Stimulated activated CD8-positive, alpha-beta memory T cell treated with anti-CD3 and anti-CD28 coated beads, Interleukin-12 subunit alpha, Interleukin-12 subunit beta, amount 100 ng/mL, for 24 hours (primary cell): ENCODE measurements at regions not wholly inside any gene's neighbourhood (a gene's known extent, or its start where the extent isn't known, plus 50 kb on each side); places are given as distances from the start of the nearest gene placed in this dataset.
"Not testable (repeated sequence)": the region's sequence is repeated elsewhere in the genome, so short reads cannot be mapped to it uniquely, and the experiment has no call there.

Experiments used
- DNase-seq: peaks from one replicate; pipeline ENCODE4 v3.0.0-alpha.2; 2020; ENCODE audit errors: extremely low read depth

GRCh38 chr7:149606826-149607225 is 109.2 kb upstream of the ZNF746 start:
- no peak for DNase-seq

DNA sequence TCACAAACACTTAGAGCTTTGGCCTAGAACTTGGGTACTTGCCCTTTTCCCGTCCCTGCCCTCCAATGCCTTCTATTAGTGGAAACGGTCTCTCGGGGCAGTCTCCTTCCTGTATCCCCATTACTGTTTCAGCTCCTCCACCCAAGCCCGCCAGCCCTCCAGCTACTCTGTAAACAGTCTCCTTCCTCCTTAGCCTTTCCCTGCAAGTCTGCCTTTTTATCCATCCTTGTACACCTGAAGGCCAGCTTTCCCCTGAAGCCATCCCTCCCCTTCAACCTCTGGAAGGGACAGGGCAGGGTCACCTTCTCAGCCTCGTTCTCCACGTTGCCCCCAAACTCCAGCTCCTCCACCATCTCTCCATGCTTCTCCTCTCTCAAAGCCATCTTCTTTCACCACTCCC is 108.1 kb upstream of the ZNF746 start:
- no peak for DNase-seq

GRCh38 chr7:149604521-149604920 is 106.9 kb upstream of the ZNF746 start:
- DNase-seq: no peak

DNA sequence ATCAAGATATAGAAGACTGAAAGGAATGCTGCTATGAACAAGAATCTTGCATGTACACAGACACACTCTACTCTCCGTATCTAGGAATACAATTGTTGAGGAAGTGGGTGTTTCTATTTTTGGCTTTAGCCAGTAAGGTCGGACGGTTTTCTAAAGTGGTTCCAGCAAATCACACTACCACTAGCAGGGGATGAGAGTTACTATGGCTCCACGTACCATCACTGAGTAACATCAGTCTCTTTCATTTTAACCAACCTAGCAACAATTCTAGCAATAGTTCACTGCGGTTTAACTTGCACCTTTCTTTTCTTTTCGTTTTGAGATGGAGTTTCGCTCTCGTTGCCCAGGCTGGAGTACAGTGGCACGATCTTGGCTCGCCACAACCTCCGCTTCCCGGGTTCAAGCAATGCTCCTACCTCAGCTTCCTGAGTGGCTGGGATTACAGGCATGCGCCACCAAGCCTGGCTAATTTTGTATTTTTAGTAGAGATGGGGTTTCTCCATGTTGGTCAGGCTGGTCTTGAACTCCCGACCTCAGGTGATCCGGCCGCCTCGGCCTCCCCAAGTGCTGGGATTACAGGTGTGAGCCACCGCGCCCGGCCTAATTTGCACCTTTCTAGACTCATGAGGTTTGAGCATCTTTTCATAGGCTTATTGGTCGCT is 103.2 kb upstream of the ZNF746 start:
- DNase-seq: not testable (repeated sequence)

GRCh38 chr7:149599636-149600206 is 102.1 kb upstream of the ZNF746 start:
- DNase-seq: no peak

- no peak for DNase-seq
These were observed 101.2 kb upstream of the ZNF746 start for GRCh38 chr7:149598721-149599308.

DNA sequence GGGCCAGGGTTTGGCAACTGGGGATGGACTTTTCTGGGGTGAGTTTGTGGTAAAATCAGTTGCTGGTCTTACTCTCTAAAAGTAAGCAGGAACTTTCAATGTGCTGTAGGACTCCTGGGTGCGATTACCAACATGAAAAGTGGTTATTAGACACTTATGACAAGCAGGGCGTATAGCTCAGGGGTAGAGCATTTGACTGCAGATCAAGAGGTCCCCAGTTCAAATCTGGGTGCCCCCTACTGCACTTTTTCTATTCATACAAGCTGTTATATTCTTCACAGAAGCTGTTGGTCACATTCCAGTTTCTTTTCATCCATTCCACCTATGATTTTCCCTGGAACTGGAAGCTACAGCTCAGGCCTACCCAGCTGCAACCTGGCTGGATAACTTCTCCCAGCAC is 100.2 kb upstream of the ZNF746 start:
- DNase-seq: not testable (repeated sequence)

DNA sequence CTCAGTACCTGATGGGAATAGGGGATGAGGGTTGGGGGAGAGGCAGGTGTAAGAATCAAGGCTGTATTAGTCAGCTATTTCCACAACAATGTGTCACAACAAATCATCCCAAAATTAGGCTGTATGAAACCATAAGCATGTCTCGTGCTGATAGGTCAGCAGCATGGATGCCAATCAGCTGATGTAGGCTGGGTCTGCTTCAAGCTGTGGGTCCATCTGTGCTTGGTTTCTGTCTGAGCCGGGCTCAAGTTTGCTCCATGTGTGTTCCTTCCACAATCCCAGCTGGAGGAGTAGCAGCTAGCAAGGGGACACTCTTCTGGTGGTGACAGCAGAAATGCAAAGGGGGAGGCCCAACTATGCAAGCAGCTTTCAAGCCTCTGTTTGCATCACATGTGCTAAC is 97.9 kb upstream of the ZNF746 start:
- DNase-seq: no peak

DNA sequence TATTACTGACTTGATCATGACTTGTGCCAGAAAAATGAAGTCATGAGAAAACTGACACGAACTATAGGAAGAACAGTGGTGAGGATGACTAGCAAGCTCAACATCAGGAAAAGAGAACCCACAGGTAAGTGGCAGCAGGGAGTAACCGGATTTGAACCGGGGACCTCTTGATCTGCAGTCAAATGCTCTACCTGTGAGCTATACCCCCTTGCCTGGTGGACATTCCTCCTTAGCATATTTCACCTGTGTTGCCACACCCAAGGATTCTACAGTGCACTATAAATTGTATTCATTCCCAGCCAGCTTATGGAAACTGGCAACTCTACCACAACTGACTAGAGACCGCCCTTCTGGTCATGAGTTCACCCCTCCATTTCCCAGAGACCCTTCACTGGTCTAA is 97.5 kb upstream of the ZNF746 start:
- DNase-seq: no peak

GRCh38 chr7:149588930-149589329 is 91.3 kb upstream of the ZNF746 start:
- DNase-seq: no peak

- DNase-seq: no peak
These were observed 89.3 kb upstream of the ZNF746 start for GRCh38 chr7:149586646-149587645.

DNA sequence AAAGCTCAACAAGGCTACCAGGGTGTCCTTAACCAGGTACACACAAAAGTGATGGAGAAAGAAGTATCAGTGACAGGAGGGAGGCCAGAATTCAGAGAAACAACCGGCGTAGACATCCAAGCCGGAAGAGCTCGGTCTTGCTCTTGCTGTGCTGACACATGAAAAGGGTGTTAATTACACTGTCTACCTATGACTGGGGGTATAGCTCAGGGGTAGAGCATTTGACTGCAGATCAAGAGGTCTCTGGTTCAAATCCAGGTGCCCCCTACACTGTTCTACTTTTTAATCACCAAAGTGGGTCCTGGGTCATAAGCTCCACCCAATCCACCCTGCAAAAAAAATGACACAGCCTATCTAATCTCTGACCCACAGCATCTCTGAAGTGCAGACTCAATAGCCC is 86.9 kb upstream of the ZNF746 start:
- DNase-seq: no peak

- DNase-seq: no peak
These were observed 86.4 kb upstream of the ZNF746 start for GRCh38 chr7:149584009-149584408.

DNA sequence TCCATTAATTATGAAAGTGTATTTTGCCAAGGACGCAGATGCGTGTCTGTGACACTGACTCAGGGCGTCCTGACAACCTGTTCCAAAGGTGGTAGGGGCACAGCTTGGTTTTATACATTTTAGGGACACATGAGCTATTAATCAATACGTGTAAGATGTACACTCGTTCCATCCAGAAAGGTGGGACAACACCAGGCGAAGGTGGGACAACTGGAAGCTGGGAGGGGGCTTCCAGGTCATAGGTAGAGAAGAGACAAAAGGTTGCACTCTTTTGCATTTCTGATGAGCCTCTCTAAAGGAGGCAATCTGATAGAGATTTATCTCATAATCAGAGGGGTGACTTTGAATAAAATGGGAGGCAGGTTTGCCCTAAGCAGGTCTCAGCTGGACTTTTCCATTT is 82.7 kb upstream of the ZNF746 start:
- DNase-seq: no peak

DNA sequence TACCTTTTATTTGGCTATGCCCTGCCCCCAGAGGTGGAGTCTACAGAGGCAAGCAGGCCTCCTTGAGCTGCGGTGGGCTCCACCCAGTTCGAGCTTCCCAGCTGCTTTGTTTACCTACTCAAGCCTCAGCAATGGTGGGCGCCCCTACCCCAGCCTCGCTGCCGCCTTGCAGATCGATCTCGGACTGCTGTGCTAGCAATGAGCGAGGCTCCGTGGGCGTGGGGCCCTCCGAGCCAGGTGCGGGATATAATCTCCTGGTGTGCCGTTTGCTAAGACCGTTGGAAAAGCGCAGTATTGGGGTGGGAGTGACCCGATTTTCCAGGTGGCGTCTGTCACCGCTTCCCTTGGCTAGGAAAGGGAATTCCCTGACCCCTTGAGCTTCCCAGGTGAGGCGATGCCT is 81.8 kb upstream of the ZNF746 start:
- DNase-seq: not testable (repeated sequence)

DNA sequence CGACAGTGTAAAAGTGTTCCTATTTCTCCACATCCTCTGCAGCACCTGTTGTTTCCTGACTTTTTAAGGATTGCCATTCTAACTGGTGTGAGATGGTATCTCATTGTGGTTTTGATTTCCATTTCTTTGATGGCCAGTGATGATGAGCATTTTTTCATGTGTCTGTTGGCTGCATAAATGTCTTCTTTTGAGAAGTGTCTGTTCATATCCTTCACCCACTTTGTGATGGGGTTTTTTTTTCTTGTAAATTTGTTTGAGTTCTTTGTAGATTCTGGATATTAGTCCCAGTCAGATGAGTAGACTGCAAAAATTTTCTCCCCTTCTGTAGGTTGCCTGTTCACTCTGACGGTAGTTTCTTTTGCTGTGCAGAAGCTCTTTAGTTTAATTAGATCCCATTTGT is 76.8 kb upstream of the ZNF746 start:
- DNase-seq: not testable (repeated sequence)

DNA sequence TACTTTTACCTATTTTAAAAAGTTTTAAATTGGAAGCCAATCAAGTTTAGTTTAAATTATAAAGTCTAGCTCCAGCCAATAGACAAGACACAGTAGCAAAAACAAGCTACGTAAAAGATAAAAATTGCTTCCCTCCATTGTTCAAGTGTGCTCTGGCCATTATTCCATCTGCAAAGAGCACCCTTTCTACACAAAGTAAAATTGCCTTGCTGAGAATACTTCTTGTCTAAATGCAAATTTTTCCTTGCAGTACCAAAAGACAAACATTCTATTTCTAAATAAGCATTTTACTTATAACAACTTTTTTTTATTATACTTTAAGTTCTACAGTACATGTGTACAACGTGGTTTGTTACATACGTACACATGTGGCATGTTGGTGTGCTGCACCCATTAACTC is 75.9 kb upstream of the ZNF746 start:
- DNase-seq: no peak

DNA sequence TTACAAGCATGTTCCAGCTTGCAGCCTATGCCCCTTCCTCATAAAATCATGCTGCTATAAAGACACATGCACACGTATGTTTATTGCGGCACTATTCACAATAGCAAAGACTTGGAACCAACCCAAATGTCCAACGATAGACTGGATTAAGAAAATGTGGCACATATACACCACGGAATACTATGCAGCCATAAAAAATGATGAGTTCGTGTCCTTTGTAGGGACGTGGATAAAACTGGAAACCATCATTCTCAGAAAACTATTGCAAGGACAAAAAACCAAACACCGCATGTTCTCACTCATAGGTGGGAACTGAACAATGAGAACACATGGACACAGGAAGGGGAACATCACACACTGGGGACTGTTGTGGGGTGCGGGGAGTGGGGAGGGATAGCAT is 75.3 kb upstream of the ZNF746 start:
- DNase-seq: not testable (repeated sequence)

- DNase-seq: no peak
These were observed 73.2 kb upstream of the ZNF746 start for GRCh38 chr7:149570784-149571183.

- no peak for DNase-seq
These were observed 72.3 kb upstream of the ZNF746 start for GRCh38 chr7:149569726-149570422.

GRCh38 chr7:149569025-149569725 is 71.6 kb upstream of the ZNF746 start:
- DNase-seq: no peak
